IPS-18a (cell line): ENCODE measurements at regions not wholly inside any gene's neighbourhood (a gene's known extent, or its start where the extent isn't known, plus 50 kb on each side); places are given as distances from the start of the nearest gene placed in this dataset.
A peak's percentile ranks its signal among the peaks of the same experiment; 100 is the strongest.

Experiments used
- H3K27ac ChIP-seq: one replicate; pipeline ENCODE4 v1.5.1; 2013; ENCODE audit warnings: low read length
- H3K27me3 ChIP-seq: one replicate; pipeline ENCODE4 v1.6.1; 2013; ENCODE audit warnings: mild to moderate bottlenecking, low read length; ENCODE audit not compliant: control insufficient read depth, insufficient read depth
- H3K36me3 ChIP-seq: one replicate; pipeline ENCODE4 v1.6.1; 2013; ENCODE audit warnings: low read depth, low read length; ENCODE audit not compliant: control insufficient read depth
- H3K4me1 ChIP-seq: one replicate; pipeline ENCODE4 v1.6.1; 2013; ENCODE audit warnings: low read depth, low read length; ENCODE audit not compliant: control insufficient read depth
- H3K4me3 ChIP-seq: one replicate; pipeline ENCODE4 v1.5.1; 2013; ENCODE audit warnings: low read length
- H3K9ac ChIP-seq: one replicate; pipeline ENCODE4 v1.6.1; 2013; ENCODE audit warnings: mild to moderate bottlenecking, low read length, moderate library complexity
- H3K9me3 ChIP-seq: one replicate; pipeline ENCODE4 v1.6.1; 2013; ENCODE audit warnings: low read depth, low read length; ENCODE audit not compliant: control insufficient read depth

- no peaks in the 10 kb centered on the region for H3K27me3 ChIP-seq
- peaks cover 6% of the 10 kb centered on the region for H3K4me1 ChIP-seq
- H3K27ac ChIP-seq, result no peak overlapping the region
- H3K36me3 ChIP-seq, result no peaks in the 10 kb centered on the region
- H3K9ac ChIP-seq, result no peak overlapping the region
- peaks cover 13% of the 10 kb centered on the region for H3K9me3 ChIP-seq
- no peak overlapping the region for H3K4me3 ChIP-seq
Observed at GRCh38 chrX:51798701-51799100, 55.5 kb downstream of the GSPT2 start.

GRCh38 chrX:51802917-51803688 lies 59.9 kb downstream of the GSPT2 start:
- Histone ChIP-seq H3K36me3 (no peaks in the 10 kb centered on the region), H3K9me3 (peaks cover 14% of the 10 kb centered on the region), H3K4me1 (peaks cover 6% of the 10 kb centered on the region), H3K27me3 (no peaks in the 10 kb centered on the region), H3K27ac (peak overlapping the region; percentile 85), H3K9ac (peak overlapping the region; percentile 94), H3K4me3 (peak overlapping the region; percentile 86)

- Histone ChIP-seq H3K27me3 (no peaks in the 10 kb centered on the region), H3K9me3 (peaks cover 14% of the 10 kb centered on the region), H3K4me3 (peak overlapping the region; percentile 86), H3K9ac (peak overlapping the region; percentile 94), H3K36me3 (no peaks in the 10 kb centered on the region), H3K27ac (no peak overlapping the region), H3K4me1 (peaks cover 6% of the 10 kb centered on the region)
Observed at GRCh38 chrX:51803833-51804232, 60.6 kb downstream of the GSPT2 start.

GRCh38 chrX:51804741-51805140 lies 61.5 kb downstream of the GSPT2 start:
- Histone ChIP-seq H3K9ac (no peak overlapping the region), H3K4me1 (peaks cover 6% of the 10 kb centered on the region), H3K4me3 (peak overlapping the region; percentile 4), H3K9me3 (peaks cover 13% of the 10 kb centered on the region), H3K27me3 (no peaks in the 10 kb centered on the region), H3K27ac (no peak overlapping the region), H3K36me3 (no peaks in the 10 kb centered on the region)

- Histone ChIP-seq H3K27me3 (no peaks in the 10 kb centered on the region), H3K9me3 (peaks cover 16% of the 10 kb centered on the region), H3K9ac (no peak overlapping the region), H3K4me1 (no peaks in the 10 kb centered on the region), H3K27ac (no peak overlapping the region), H3K36me3 (peaks cover 6% of the 10 kb centered on the region), H3K4me3 (no peak overlapping the region)
Observed at GRCh38 chrX:51813886-51814460, 70.7 kb downstream of the GSPT2 start.

GRCh38 chrX:51824061-51824460 lies 69.4 kb upstream of the MAGED1 start:
- peaks cover 5% of the 10 kb centered on the region for H3K4me1 ChIP-seq
- no peak overlapping the region for H3K4me3 ChIP-seq

GRCh38 chrX:51825436-51825835 lies 68.0 kb upstream of the MAGED1 start:
- H3K4me3 ChIP-seq, result no peak overlapping the region
- H3K4me1 ChIP-seq, result peaks cover 5% of the 10 kb centered on the region
- H3K27me3 ChIP-seq, result no peaks in the 10 kb centered on the region
- no peak overlapping the region for H3K9ac ChIP-seq
- H3K36me3 ChIP-seq, result no peaks in the 10 kb centered on the region
- peaks cover 9% of the 10 kb centered on the region for H3K9me3 ChIP-seq
- no peak overlapping the region for H3K27ac ChIP-seq

More at GRCh38 chrX:51824061-51824460, 69.4 kb upstream of the MAGED1 start:
- no peaks in the 10 kb centered on the region for H3K36me3 ChIP-seq
- no peak overlapping the region for H3K27ac ChIP-seq
- H3K27me3 ChIP-seq, result no peaks in the 10 kb centered on the region
- peaks cover 10% of the 10 kb centered on the region for H3K9me3 ChIP-seq
- H3K9ac ChIP-seq, result no peak overlapping the region

GRCh38 chrX:51834076-51834475 lies 59.3 kb upstream of the MAGED1 start:
- H3K27ac ChIP-seq, result no peak overlapping the region
- no peaks in the 10 kb centered on the region for H3K4me1 ChIP-seq
- H3K4me3 ChIP-seq, result no peak overlapping the region
- H3K27me3 ChIP-seq, result no peaks in the 10 kb centered on the region
- H3K36me3 ChIP-seq, result no peaks in the 10 kb centered on the region
- peaks cover 26% of the 10 kb centered on the region for H3K9me3 ChIP-seq
- H3K9ac ChIP-seq, result no peak overlapping the region

- Histone ChIP-seq H3K4me3 (no peak overlapping the region), H3K36me3 (no peaks in the 10 kb centered on the region), H3K4me1 (no peaks in the 10 kb centered on the region), H3K9me3 (peaks cover 24% of the 10 kb centered on the region), H3K9ac (no peak overlapping the region), H3K27ac (no peak overlapping the region), H3K27me3 (no peaks in the 10 kb centered on the region)
Observed at GRCh38 chrX:51836823-51837222, 56.6 kb upstream of the MAGED1 start.

GRCh38 chrX:51837451-51837850 lies 56.0 kb upstream of the MAGED1 start:
- Histone ChIP-seq H3K9ac (no peak overlapping the region), H3K4me3 (no peak overlapping the region), H3K9me3 (peaks cover 21% of the 10 kb centered on the region), H3K36me3 (no peaks in the 10 kb centered on the region), H3K27me3 (no peaks in the 10 kb centered on the region), H3K4me1 (no peaks in the 10 kb centered on the region), H3K27ac (no peak overlapping the region)

- Histone ChIP-seq H3K27me3 (no peaks in the 10 kb centered on the region), H3K4me1 (no peaks in the 10 kb centered on the region), H3K36me3 (no peaks in the 10 kb centered on the region), H3K9me3 (peaks cover 19% of the 10 kb centered on the region), H3K4me3 (no peak overlapping the region), H3K9ac (no peak overlapping the region), H3K27ac (no peak overlapping the region)
Observed at GRCh38 chrX:51837921-51838320, 55.5 kb upstream of the MAGED1 start.
